ENCODE measurements at regions not wholly inside any gene's neighbourhood (a gene's known extent, or its start where the extent isn't known, plus 50 kb on each side); places are given as distances from the start of the nearest gene placed in this dataset.
A peak's percentile ranks its signal among the peaks of the same experiment; 100 is the strongest.

DNA sequence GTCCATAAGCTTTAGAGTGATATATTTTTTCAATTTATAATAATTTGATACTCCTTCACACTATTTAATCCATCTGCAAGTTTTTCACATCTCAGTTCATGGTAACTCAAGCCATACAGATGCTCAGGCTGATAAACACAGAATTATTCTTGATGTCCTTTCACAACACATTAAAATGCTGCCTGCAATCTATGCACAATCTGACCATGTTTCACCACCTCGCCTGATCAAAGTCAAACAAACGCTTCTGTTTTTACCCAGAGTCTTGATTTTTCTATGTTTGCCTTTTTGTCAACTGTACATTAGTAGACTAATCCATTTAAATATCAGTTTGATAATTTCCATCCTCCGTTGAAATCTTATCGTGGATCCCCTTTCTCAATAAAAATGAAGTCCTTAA, 833.8 kb upstream of the KCND2 start:
- Mint-ChIP-seq H3K27me3 (no peaks in the 10 kb centered on the region), H3K4me1 (ENCODE audit: low read depth) (no peaks in the 10 kb centered on the region), H3K27ac (no peak overlapping the region), H3K9me3 (ENCODE audit: low read depth) (peaks cover 9% of the 10 kb centered on the region), H3K36me3 (ENCODE audit: insufficient read depth) (no peaks in the 10 kb centered on the region), H3K4me3 (ENCODE audit: low read depth) (no peak overlapping the region)
- TF ChIP-seq, protein P1, sequence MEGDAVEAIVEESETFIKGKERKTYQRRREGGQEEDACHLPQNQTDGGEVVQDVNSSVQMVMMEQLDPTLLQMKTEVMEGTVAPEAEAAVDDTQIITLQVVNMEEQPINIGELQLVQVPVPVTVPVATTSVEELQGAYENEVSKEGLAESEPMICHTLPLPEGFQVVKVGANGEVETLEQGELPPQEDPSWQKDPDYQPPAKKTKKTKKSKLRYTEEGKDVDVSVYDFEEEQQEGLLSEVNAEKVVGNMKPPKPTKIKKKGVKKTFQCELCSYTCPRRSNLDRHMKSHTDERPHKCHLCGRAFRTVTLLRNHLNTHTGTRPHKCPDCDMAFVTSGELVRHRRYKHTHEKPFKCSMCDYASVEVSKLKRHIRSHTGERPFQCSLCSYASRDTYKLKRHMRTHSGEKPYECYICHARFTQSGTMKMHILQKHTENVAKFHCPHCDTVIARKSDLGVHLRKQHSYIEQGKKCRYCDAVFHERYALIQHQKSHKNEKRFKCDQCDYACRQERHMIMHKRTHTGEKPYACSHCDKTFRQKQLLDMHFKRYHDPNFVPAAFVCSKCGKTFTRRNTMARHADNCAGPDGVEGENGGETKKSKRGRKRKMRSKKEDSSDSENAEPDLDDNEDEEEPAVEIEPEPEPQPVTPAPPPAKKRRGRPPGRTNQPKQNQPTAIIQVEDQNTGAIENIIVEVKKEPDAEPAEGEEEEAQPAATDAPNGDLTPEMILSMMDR (IDR thresholded peaks at IDR 0.05; ENCODE audit: unreplicated experiment) = no peak
- no peak for DNase-seq (ENCODE audit: low spot score, unreplicated experiment)

DNA sequence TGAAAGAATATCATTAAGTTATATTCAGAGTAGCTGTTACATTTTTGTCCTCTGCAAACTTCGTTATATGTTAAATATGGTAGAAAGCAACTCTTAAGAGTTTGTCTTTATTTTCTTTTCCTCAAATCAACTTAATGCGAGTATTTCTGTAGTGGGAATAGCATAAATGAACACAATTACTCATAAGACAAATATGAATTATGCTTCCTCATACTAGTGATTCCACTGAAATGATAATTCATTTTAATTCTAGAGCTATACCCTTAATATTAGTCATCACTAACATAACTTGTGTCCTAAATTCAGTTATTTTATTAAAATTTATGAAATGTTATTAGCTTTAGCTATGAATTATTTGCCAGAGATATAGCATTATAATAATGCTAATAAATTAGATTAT, 820.6 kb upstream of the KCND2 start:
- H3K36me3 Mint-ChIP-seq (ENCODE audit: insufficient read depth) = no peaks in the 10 kb centered on the region
- no peaks in the 10 kb centered on the region for H3K27me3 Mint-ChIP-seq
- no peak for DNase-seq (ENCODE audit: low spot score, unreplicated experiment)
- no peak overlapping the region for H3K4me3 Mint-ChIP-seq (ENCODE audit: low read depth)
- H3K27ac Mint-ChIP-seq = no peak overlapping the region
- TF ChIP-seq, protein P1 (IDR thresholded peaks at IDR 0.05; ENCODE audit: unreplicated experiment) = no peak
- no peaks in the 10 kb centered on the region for H3K4me1 Mint-ChIP-seq (ENCODE audit: low read depth)
- no peaks in the 10 kb centered on the region for H3K9me3 Mint-ChIP-seq (ENCODE audit: low read depth)

DNA sequence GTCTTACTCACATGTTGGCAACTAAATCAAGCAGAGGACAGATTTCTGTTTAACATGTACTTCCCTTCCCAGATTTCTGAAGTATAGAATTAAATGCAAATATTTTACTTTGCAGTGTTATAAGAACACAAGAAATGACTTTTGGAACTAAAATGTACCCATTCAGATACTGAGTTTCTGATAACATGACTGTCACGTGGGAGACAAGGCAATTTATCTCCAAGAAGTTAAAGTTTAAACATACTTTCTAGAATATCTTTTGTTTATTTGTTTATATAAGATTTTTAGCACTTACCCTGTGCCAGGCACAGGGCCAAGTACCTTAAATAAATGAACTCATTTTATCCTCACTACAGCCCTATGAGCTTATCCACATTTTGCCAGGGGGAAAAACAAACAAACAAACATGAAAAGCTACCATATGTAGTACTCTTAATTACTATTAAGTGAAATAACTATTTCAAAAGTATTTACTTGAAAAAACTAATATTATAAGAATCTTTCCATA, 807.1 kb upstream of the KCND2 start:
- no peaks in the 10 kb centered on the region for H3K27me3 Mint-ChIP-seq
- H3K27ac Mint-ChIP-seq = no peak overlapping the region
- DNase-seq (ENCODE audit: low spot score, unreplicated experiment) = no peak
- H3K36me3 Mint-ChIP-seq (ENCODE audit: insufficient read depth) = no peaks in the 10 kb centered on the region
- H3K4me1 Mint-ChIP-seq (ENCODE audit: low read depth) = peaks cover 15% of the 10 kb centered on the region
- H3K4me3 Mint-ChIP-seq (ENCODE audit: low read depth) = no peak overlapping the region
- TF ChIP-seq, protein P1 (IDR thresholded peaks at IDR 0.05; ENCODE audit: unreplicated experiment) = no peak
- peaks cover 4% of the 10 kb centered on the region for H3K9me3 Mint-ChIP-seq (ENCODE audit: low read depth)

DNA sequence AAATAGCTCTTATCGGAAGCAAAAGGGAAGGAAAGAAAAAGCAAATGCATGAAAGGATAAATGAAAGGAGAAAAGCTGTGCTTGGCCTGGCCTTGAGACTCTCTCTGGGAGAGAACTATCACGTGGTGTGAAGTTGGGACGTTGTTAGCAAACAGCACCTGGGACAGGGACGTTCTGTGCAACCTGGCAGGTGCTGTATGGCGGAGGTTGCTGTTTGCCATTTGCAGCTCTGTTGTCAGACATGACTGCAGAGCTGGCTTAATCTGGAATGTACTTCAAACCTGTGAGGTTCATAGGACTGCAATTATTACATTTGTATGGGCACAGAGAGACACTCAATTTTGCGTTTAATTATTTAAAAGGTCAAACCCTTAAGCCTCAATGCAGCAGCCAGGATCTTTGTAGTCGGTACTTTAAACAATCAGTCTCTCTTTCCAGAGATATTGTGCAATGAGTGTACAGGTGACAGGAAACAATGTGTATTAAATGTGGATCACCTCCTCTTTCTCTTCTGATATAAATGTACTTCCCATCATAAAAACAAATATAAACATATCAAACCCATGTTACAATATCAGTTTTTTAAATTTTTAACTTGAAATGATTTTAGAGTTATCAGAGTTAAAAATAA, 800.5 kb upstream of the KCND2 start:
- Mint-ChIP-seq H3K9me3 (ENCODE audit: low read depth) (no peaks in the 10 kb centered on the region), H3K27ac (peak overlapping the region; percentile 84), H3K27me3 (no peaks in the 10 kb centered on the region), H3K4me1 (ENCODE audit: low read depth) (peaks cover 9% of the 10 kb centered on the region), H3K4me3 (ENCODE audit: low read depth) (no peak overlapping the region), H3K36me3 (ENCODE audit: insufficient read depth) (no peaks in the 10 kb centered on the region)
- TF ChIP-seq, protein P1 (IDR thresholded peaks at IDR 0.05; ENCODE audit: unreplicated experiment) = no peak
- no peak for DNase-seq (ENCODE audit: low spot score, unreplicated experiment)

DNA sequence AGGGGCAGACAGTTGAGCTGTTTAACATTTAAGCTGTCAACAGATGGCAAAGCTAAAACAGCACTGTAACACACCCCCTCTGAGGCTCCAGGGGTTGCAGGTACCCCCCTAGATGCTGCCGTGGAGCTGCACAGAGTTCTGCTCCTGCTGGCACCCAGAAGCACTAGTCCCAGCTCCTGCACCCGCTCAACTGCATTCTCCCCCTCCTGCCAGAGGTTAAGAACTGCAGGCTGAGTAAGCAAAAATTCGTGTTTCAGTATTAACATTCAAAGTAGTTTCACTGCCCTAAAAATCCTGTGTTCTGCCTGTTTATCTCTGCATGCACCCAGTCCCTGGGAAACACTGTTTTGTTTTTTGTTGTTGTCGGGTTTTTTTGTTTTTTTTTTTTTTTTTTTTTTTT, 790.8 kb upstream of the KCND2 start:
- TF ChIP-seq, protein P1 (IDR thresholded peaks at IDR 0.05; ENCODE audit: unreplicated experiment) = peak; percentile 59

More for the DNA sequence above, 790.8 kb upstream of the KCND2 start:
- H3K36me3 Mint-ChIP-seq (ENCODE audit: insufficient read depth) = no peaks in the 10 kb centered on the region
- no peaks in the 10 kb centered on the region for H3K27me3 Mint-ChIP-seq
- peaks cover 5% of the 10 kb centered on the region for H3K9me3 Mint-ChIP-seq (ENCODE audit: low read depth)
- peaks cover 4% of the 10 kb centered on the region for H3K4me1 Mint-ChIP-seq (ENCODE audit: low read depth)
- no peak overlapping the region for H3K4me3 Mint-ChIP-seq (ENCODE audit: low read depth)
- H3K27ac Mint-ChIP-seq = no peak overlapping the region
- DNase-seq (ENCODE audit: low spot score, unreplicated experiment) = no peak
